Cerebellar nuclear complex (tissue), 1 donor: ENCODE measurements at regions not wholly inside any gene's neighbourhood (a gene's known extent, or its start where the extent isn't known, plus 50 kb on each side); places are given as distances from the start of the nearest gene placed in this dataset.

ENCODE experiments used
- DNase-seq, 2 experiments: peaks; one replicate each; lab custom pipeline; 2025; lab: John Stamatoyannopoulos, UW

GRCh38 chr2:103734911-103735310 is 973.1 kb downstream of the TMEM182 start:
- DNase-seq, result no peak

DNA sequence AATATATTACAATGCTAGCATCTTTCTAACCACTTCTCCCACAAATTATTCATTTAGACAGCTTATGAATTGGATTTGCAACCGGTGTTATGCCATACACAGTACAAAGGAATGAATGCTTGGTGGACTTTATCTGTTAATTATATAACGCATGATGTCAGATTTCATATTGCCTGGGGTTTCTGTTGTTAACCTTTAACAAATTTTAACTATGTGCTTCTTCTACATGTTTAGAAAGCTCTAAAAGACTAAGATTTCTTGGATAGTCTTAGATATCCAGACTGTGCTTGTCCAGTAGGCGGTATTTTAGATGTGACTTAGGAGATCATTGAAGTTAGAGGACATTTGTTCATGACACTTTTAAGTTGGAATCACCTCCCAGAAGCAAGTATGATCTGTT is 976.3 kb downstream of the TMEM182 start:
- DNase-seq, result no peak

DNA sequence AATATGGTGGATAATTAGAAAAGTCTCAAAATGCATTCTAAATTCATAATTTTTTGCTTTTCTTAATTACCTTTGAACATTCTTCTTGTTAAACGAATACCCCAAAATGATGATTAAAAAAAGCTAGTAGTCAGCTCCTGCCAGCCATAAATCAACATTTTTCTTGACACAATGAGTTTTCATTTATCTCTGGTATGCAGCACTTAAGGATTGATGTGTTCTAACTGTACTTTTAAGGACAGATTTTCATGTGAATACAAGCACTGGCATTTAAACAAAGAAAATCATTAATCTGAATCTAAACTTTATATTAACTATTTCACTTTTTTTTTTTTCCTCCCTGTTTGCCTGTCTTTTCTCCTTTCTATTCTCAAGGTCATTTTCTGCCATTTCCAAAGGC is 976.8 kb downstream of the TMEM182 start:
- no peak for DNase-seq

GRCh38 chr2:103739186-103739585 is 977.4 kb downstream of the TMEM182 start:
- DNase-seq, result no peak

DNA sequence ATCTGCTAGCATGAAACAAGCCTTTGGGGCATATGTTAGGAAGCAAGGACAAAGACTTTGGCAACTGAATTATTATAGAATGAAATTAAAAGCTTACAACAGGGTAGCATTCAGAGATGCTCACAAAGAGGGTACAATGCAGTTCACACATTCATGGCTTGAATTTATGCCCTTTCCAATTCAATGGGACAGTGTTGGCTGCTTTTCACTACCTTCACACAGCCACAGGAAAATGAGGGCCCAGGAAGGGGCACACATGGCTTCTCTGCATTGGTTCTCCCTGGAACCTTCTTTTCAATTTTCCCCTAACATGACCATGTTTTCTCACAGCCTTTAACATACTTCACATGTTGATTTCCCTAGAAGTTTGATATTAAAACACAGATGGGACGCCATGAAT is 978.1 kb downstream of the TMEM182 start:
- no peak for DNase-seq

GRCh38 chr2:103740631-103741030 is 978.8 kb downstream of the TMEM182 start:
- no peak for DNase-seq

- DNase-seq, result no peak
These were observed 981.4 kb downstream of the TMEM182 start for GRCh38 chr2:103743195-103743594.

- DNase-seq, result no peak
These were observed 992.7 kb downstream of the TMEM182 start for GRCh38 chr2:103754530-103754929.

DNA sequence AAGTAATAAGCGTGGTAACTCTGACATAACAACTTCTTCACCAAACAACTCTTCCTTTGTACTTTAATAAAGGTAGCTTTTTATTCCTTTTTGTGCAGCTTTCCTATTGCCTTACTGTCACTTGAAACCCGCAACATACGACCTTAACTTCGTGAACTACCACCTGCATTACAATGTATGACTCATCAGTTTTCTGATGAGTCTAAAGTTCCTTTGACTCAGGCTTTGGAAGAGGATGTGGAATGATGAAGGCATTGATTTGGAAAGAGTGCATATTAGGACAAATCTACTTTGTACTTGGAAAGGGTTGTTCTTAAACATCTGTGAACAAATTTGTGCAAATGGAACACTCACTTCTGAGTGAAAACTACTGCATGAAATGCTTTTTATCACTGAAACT is 1012.1 kb downstream of the TMEM182 start:
- DNase-seq, result no peak

DNA sequence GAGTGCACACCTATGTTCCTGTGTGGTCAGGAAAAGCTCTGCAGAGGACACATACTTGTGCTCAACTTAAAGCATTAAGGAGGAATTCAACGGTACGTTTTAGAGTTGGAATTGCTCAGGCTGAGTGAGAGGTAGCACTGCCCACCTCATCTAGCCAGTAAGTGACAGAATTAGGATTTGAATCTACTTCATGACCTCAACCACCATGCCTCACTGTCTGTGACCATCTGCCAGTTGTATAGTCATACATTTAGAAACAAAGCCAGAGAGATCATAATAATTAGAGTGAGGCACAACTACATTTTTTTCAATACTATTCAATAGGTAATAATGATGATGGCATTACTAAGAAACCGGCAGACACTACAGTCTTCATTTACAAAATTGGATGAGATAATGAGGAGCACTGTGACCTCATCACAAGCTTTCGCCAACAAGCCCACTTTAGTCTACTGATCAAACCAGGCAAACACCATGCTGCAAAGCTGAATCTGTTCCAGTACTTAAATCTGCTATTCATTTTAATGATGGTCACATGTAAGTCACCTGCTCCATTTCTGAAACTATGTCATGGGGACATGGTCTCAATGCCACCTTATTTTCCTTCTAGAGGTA is 1018.4 kb downstream of the TMEM182 start:
- DNase-seq, result no peak

DNA sequence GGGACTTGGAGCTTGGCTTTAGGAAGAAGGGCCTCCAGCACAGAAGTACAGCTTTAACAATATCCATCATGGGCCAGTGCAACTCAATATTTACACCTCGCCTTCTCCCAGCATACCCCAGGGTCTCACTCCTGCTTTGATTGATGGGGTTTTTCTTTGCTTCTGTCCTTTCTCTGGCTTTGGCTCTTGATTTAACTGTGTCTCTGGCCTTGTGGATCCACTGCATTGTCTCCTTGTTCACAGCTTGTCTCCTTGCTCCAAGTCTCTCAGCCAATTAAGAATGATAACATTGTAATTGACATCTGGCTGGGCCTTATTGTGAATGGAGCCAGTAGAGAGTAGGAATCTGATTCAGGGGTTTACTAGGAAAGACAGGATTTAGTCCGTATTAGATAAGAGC is 1019.5 kb downstream of the TMEM182 start:
- no peak for DNase-seq

- DNase-seq, result no peak
These were observed 1022.4 kb downstream of the TMEM182 start for GRCh38 chr2:103784261-103784660.

GRCh38 chr2:103785432-103785831 is 1023.6 kb downstream of the TMEM182 start:
- DNase-seq, result no peak

DNA sequence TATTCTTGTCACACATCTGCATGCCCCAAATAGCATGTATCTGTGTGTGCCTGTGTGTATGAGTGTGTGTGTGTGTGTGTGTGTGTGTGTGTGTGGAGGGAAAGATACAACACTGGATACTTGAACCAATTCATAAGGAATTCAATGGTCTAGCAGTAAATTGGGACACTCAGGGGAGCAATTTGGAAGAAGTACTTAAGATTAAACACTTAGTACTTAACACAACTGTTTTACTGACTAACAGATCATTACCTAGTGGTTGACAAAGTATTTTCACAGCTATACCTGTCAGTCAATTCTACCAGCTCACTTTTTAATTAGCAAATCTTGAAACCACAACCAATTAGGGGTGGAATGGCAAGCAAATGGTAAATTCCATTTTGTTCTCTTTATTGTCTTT is 1024.1 kb downstream of the TMEM182 start:
- no peak for DNase-seq

DNA sequence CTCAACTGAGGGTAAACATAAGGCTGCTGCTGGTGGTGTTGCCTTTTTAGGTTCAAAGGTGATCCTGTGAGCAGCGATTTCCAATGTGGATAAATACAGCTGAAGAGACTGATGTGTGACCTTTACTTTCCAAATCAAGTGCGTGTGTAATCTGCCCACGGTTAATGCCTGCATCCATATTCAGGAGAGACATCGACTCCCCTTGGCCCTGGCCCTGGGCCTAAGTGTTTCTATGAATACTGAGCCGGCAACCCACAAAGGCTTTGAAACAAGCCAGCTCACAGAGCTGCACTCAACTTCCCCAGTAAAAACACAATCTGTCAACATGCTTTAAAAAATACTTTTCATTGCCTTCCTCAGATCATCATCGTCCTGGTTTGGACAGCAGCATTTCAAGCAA is 1026.6 kb downstream of the TMEM182 start:
- no peak for DNase-seq

- no peak for DNase-seq
These were observed 1027.1 kb downstream of the TMEM182 start for GRCh38 chr2:103788951-103789350.

- DNase-seq, result no peak
These were observed 1027.7 kb downstream of the TMEM182 start for GRCh38 chr2:103789381-103790095.

DNA sequence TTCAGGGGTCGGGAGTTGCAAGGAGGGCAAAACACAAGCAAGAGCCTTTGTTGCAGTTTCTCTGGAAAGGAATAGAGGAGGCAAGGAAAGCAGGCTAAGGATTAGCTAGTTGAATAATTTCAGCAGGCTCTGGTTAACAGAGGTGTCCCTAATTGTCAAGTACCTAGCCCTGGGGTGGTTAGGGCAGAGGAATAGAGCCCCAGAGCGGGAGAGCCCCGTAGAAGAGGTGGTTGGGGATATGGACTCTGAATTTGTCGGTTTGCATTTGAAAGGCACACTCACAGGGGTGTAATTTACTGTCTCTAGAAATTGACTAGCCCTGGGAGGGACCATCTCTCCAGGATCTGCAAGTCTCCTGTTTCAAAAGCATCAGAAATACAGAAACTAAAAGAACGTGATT is 1030.2 kb downstream of the TMEM182 start:
- DNase-seq, result no peak

DNA sequence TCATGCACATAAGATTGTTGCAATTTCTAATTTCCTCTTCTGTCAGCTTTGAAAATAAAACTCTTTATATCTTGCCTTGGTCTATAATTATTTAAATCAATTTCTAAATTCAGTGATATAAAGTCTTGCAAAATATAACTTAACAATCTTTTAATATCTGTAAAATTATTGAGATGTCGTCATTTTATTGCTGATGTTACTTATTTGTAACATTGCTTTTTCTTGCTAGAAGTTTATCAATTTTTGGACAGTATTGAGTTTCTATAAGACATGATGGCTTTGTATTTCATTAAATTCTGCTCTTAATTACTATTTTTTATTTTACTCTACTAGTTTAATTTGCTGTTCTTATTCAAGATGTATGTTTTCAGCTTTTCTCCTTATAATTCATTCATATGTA is 1036.5 kb downstream of the TMEM182 start:
- no peak for DNase-seq

GRCh38 chr2:103804013-103804412 is 1042.2 kb downstream of the TMEM182 start:
- no peak for DNase-seq

- DNase-seq, result no peak
These were observed 1043.9 kb downstream of the TMEM182 start for GRCh38 chr2:103805746-103806145.

- DNase-seq, result no peak
These were observed 1045.1 kb upstream of the POU3F3 start for GRCh38 chr2:103808814-103809213.

DNA sequence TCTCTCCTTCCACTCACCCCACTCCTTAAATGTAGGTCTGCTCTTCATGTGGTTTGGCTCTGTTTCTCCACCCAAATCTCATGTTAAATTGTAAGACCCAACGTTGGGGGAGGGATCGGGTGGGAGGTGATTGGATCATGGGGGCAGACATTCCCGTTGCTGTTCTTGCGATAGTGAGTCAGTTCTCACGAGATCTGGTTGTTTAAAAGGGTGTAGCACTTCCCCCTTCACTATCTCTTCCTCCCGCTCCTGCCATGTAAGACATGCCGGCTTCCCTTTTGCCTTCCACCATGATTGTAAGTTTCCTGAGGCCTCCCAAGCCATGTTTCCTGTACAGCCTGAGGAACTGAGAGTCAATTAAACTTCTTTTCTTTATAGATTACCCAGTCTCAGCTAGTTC is 1044.5 kb upstream of the POU3F3 start:
- no peak for DNase-seq

DNA sequence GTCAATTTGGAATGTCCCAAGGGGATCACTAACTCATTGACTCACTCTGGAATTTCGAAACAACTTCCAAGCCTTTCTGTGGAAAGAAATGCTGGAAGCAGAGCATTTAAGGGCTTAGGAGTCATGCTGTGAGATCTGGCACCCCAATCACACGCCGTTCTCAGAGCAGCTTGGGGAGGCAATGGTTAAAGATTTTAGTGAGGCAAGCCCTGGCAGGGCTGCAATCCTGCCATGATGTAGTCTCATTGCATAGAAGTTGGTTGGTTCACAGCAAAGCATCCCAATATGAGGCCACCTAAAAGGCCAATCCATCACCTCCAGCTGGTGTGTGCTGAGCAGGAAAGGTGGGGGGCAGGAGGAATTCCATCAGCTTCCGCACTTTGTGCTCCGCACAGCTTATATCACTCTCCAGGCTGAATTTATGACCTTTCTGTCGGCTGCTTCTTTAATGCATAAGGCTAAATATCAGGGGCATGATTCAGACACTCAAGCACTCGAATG is 1043.9 kb upstream of the POU3F3 start:
- DNase-seq, result no peak
